ENCODE measurements at regions not wholly inside any gene's neighbourhood (a gene's known extent, or its start where the extent isn't known, plus 50 kb on each side); places are given as distances from the start of the nearest gene placed in this dataset.

DNA sequence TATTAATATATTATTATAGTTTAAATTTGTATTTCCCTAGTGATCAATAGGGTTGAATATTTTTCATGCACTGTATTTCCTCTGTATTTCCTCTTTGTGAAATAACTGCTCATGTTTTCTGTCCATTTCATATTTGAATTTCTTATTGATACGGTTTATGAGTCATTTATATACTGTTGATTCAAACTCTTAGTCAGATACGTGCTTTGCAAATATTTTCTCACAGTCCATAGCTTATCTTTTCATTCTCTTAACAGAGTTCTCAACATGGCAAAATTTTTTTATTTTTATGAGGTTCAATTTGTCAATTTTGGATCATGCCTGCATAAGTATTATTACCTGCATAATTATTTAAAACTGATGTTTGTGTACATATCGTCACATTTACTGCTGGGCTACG is 329.6 kb downstream of the HAO1 start:
- Histone ChIP-seq H3K9me3 (replicated peaks) (no peaks in the 10 kb centered on the region), H3K4me1 (no peaks in the 10 kb centered on the region), H3K36me3 (no peaks in the 10 kb centered on the region), H3K27ac (no peak overlapping the region), H3K4me3 (no peak overlapping the region), H3K27me3 (no peaks in the 10 kb centered on the region)
- DNase-seq = no peak

DNA sequence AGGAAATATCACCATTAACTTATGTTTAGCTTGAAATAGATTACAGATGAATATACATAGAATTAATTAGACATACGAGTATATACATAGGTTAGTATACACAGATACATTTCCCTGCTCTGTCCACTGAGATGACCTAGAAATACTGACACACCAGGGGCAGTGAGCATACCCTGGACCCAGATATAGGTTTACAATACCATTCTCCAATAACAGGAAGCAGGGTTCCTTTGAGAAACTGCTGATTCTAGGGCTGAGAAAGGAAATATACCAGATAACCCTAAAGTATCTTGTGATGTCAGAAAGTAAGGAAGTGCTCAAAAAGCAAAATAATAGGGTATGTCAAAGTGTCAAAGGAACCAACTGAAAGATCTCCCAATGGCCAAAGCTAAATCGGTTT is 322.5 kb downstream of the HAO1 start:
- no peaks in the 10 kb centered on the region for H3K36me3 ChIP-seq
- no peaks in the 10 kb centered on the region for H3K9me3 ChIP-seq (replicated peaks)
- H3K4me1 ChIP-seq = no peaks in the 10 kb centered on the region
- H3K27me3 ChIP-seq = no peaks in the 10 kb centered on the region
- H3K27ac ChIP-seq = no peak overlapping the region
- no peak for DNase-seq
- no peak overlapping the region for H3K4me3 ChIP-seq

DNA sequence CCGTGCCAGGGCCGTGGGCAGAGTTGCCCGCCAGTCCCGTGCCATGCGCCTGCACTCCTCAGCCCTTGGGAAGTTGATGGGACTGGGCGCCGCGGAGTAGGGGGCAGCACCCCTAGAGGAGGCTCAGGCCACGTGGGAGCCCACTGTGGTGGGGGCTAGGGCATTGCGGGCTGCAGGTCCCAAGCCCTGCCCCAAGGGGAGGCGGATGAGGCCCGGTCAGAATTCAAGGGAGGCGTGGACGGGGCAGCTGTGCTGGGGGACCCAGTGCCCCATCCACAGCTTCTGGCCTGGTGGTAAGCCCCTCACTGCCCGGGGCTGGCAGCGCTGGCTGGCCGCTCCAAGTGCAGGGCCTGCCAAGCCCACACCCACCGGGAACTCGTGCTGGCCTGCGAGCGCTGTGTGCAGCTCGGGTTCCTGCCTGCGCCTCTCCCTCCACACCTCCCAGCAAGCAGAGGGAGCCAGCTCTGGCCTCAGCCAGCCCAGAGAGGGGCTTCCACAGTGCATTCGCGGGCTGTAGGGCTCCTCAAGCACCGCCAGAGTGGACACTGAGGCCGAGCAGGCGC is 317.8 kb downstream of the HAO1 start:
- Histone ChIP-seq H3K9me3 (replicated peaks) (no peaks in the 10 kb centered on the region), H3K36me3 (no peaks in the 10 kb centered on the region), H3K27me3 (no peaks in the 10 kb centered on the region), H3K4me1 (no peaks in the 10 kb centered on the region), H3K4me3 (no peak overlapping the region), H3K27ac (no peak overlapping the region)
- DNase-seq = no peak

DNA sequence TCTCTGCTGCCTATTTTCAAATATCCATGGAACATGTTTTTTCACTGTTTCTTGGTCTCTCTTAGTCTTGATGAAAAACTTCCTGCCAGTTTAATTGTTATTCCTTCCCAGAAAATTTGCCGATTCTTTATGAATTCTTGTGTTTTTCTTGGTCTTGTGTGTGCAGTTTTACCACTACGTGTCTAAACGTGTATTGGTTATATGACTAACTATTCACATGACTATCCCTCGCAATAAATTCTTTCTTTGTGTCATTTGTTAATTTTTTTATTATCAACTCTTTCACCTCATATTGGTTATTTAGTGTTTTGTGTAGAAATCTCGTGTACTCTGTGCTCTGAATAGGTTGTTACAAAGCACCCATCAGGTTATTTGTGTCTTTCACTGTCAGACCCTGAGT is 315.4 kb downstream of the HAO1 start:
- Histone ChIP-seq H3K4me3 (no peak overlapping the region), H3K27me3 (no peaks in the 10 kb centered on the region), H3K27ac (no peak overlapping the region), H3K4me1 (no peaks in the 10 kb centered on the region), H3K36me3 (no peaks in the 10 kb centered on the region), H3K9me3 (replicated peaks) (no peaks in the 10 kb centered on the region)
- DNase-seq = no peak

DNA sequence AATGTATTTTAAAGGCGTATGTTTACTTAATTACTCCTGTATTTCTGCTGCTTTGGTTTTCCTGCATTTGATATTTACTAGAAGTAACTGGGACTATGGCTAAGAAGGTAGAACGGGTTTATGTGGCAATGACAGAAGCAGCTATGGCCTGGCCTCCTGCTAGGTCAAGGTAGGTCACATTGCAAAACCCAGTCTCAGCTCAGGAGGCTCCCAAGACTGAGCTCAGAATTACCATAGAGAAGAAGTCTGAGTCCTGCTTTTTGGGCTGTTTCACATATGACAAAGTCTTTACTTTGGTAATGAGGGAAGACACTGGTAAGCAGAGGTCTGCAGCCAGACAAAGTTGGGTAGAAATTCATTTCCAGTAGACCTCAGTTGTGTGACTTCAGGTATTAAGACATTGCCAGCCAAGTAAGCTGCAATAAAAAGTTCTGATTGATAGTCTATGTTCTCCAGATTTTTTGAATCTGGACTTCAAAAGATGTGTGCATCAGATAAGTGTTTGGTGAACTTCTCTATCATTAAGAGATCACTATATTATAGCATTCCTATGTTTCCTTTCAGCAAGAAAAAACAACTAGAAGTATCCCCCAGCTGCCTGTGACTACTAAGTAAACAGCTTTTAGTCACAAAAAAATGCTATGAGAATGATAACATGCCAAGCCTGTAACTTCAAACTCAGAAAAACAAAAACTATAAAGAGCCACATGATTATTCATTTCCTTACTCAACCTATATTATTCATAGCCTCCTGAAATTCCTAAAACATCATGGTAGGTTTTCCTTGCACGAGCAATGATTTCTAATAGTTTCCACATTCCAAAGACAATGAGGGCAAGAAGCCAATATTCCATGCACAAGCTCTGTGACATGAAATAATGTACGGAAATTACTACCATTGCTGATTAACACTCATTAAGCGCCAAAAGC is 312.3 kb downstream of the HAO1 start:
- no peaks in the 10 kb centered on the region for H3K27me3 ChIP-seq
- no peaks in the 10 kb centered on the region for H3K9me3 ChIP-seq (replicated peaks)
- H3K27ac ChIP-seq = no peak overlapping the region
- no peaks in the 10 kb centered on the region for H3K36me3 ChIP-seq
- H3K4me3 ChIP-seq = no peak overlapping the region
- H3K4me1 ChIP-seq = no peaks in the 10 kb centered on the region
- no peak for DNase-seq

DNA sequence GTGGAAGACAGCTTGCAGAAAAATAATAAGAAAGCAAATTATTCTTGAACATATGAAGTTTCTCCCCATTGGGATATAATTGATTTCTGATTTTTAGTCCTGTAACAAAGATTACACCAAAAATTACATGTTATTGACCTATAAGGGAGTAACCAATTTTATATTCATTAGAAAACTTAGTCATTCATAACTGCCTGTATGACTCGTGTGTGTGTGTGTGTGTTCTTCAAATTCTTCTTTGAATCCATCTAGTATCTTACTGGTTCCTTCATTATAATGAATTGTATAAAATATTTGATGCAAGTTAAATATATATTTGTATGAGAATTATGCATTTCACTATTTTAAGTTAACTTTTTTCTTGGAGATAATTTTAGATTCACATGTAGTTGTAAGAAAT is 310.4 kb downstream of the HAO1 start:
- no peak overlapping the region for H3K27ac ChIP-seq

DNA sequence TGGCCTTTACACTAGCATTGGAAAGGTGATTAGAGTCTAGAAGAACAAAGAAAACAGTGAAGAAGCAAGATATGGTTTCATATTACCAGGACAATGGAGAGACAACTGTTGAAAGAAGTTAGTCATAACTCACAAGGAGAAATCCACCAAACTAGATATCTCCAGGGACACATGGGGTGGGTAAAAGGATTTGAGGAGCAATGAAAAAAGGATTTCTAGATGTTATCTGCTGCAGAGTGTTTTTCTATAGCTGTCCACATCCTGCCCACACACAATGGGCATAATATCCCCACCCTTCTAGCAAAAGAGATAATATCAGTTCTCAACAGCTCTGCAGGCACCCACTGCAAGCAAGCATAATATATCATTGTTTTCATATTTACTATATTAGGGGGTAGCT is 303.1 kb downstream of the HAO1 start:
- peak; percentile 17 to 51 for DNase-seq
- H3K27ac ChIP-seq = no peak overlapping the region

More for the DNA sequence above, 310.4 kb downstream of the HAO1 start:
- no peaks in the 10 kb centered on the region for H3K27me3 ChIP-seq
- no peaks in the 10 kb centered on the region for H3K4me1 ChIP-seq
- DNase-seq = no peak
- H3K4me3 ChIP-seq = no peak overlapping the region
- no peaks in the 10 kb centered on the region for H3K36me3 ChIP-seq
- H3K9me3 ChIP-seq (replicated peaks) = no peaks in the 10 kb centered on the region

DNA sequence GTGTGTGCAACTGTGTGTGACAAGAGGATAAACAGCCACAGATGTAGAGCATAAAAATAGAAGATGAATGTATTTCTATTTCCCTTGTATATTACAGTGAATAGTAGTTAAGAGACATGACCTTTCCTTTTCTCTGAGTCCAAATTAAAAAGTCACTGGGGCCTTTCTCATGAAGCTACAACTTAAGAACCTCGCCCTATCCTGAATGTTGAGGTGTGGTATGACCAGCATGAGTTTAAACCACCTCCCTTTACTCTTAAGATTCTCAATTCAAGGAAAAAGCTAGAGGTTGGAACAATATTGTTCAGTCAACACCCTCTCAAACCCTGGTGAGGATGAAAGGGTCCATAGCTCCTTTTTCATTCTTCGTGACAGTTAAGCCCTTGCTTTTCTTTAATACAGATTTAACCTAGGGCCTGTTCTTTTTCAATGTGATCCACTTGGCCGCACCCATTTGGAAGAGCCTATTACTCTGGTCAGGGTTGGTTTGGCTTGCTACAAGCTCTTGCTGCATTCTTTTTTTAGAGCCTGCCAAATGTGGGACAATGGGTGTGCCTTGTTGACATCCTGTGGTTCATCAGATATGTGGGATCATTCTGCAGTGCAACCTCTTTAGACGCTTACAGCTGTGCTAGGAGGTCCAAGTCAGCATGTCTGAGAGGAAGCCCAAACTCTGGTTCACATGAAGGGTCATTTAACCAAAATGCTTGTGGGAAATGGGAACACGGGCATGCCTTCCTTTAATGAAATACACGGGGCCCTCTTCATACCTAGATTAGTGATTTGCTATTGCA is 290.0 kb downstream of the HAO1 start:
- Histone ChIP-seq H3K27me3 (no peaks in the 10 kb centered on the region), H3K4me3 (no peak overlapping the region), H3K4me1 (no peaks in the 10 kb centered on the region), H3K27ac (no peak overlapping the region), H3K36me3 (no peaks in the 10 kb centered on the region), H3K9me3 (replicated peaks) (no peaks in the 10 kb centered on the region)
- DNase-seq = peak in 1 of 2 experiments; percentile 2

More for the DNA sequence above, 303.1 kb downstream of the HAO1 start:
- Histone ChIP-seq H3K27me3 (no peaks in the 10 kb centered on the region), H3K36me3 (no peaks in the 10 kb centered on the region), H3K4me1 (peaks cover 11% of the 10 kb centered on the region), H3K4me3 (no peak overlapping the region), H3K9me3 (replicated peaks) (no peaks in the 10 kb centered on the region)

DNA sequence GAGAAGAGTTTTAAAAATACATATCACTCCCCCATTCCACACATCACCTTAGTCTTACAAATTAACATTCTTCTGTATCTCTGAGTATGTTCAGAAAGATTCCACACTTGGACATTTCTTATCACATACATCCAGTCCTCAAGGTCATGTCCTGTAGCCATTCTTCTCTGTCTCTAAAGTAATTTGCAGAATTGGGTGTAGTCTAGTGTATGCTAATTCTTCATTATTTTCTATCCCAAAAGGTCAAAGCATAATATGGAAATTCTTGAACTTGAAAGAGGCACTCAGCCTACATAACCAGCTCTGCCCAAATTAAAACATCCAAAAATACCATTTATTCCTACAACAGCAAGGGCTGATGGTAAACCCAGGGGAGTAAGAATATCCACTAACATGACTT is 286.0 kb downstream of the HAO1 start:
- Histone ChIP-seq H3K9me3 (replicated peaks) (no peaks in the 10 kb centered on the region), H3K36me3 (no peaks in the 10 kb centered on the region), H3K4me1 (0 out of 2 replicates have a peak, but pooled peaks cover 3% of the 10 kb centered on the region)

DNA sequence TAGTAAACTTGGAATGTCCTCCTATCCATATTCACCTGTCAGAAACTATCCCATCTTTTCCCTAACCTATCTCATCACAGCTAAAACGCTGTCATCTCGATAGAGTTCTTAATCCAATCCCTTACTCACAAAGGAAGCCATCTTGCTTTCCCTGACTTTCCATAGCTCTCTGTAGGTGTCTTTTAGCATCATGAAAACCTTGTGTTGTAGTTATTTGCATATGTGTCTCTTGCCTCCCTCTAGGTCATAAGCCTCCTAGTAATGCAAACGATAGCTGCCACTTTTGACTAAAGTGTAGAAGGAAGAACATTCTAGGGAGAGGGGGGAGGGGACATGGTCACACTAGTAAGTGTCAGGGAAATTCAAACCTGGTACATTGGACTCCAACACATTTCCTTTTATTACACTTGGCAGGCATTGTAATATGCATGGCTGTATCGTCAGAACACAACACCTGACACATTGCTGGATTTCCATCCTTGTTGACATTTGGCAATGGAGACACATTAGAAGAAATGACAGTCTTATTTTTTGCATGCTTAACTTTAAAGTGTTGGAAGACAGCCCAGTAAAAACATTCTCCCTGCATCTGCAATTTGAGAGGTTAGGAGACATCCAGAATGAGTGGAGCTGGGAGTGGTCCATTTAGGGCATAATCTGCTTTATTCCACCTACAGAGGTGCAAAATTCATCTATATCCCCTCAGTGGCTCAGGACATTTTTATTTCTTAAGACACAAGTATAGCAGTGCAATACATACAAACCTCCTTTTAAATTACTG is 283.4 kb downstream of the HAO1 start:
- H3K9me3 ChIP-seq (replicated peaks) = no peaks in the 10 kb centered on the region
- no peak overlapping the region for H3K27ac ChIP-seq
- DNase-seq = no peak
- no peaks in the 10 kb centered on the region for H3K36me3 ChIP-seq
- H3K4me1 ChIP-seq = 0 out of 2 replicates have a peak, but pooled peaks cover 3% of the 10 kb centered on the region
- no peak overlapping the region for H3K4me3 ChIP-seq
- H3K27me3 ChIP-seq = no peaks in the 10 kb centered on the region

More for the DNA sequence above, 286.0 kb downstream of the HAO1 start:
- no peak overlapping the region for H3K27ac ChIP-seq
- DNase-seq = no peak
- no peak overlapping the region for H3K4me3 ChIP-seq
- no peaks in the 10 kb centered on the region for H3K27me3 ChIP-seq

DNA sequence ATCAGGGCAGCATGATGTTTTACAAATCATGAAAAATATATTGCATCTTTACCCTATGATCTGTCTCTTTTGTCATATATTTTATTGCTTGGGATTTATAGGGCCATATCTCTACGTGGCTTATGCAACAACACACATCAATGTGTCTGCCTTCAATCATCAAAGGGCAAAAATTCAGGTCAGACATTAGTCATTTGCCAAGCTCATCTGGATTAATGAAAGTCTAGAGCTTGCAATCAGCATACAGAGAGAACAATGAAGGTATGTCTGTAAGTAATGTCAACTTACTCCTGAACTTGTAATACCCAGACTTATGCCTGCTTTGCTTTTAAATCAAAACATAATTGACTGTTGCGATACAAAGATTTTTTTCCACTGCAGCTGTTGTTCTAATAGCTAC is 282.7 kb downstream of the HAO1 start:
- H3K27ac ChIP-seq = no peak overlapping the region
- no peaks in the 10 kb centered on the region for H3K9me3 ChIP-seq (replicated peaks)
- H3K27me3 ChIP-seq = no peaks in the 10 kb centered on the region
- H3K36me3 ChIP-seq = no peaks in the 10 kb centered on the region
- no peak overlapping the region for H3K4me3 ChIP-seq
- 0 out of 2 replicates have a peak, but pooled peaks cover 3% of the 10 kb centered on the region for H3K4me1 ChIP-seq
- no peak for DNase-seq

DNA sequence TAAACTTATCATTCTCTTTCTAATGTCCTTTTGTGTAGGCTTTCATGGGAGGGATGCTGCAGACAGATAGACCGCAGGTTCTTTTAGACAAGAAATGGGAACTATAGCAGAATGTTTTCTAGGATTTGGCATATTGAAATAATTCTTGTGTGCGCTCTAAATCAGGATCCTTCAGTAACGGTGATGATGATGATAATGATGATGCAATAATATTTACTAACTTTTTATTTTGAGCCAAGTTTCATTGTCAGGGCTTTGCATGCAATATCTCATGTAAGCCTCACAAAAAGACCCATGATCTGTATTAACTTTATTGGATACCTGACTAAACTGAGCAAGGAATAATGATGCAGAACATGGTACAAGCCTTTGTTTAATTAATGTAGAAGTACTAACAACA is 280.1 kb downstream of the HAO1 start:
- no peaks in the 10 kb centered on the region for H3K36me3 ChIP-seq
- DNase-seq = no peak
- 0 out of 2 replicates have a peak, but pooled peaks cover 3% of the 10 kb centered on the region for H3K4me1 ChIP-seq
- H3K27ac ChIP-seq = no peak overlapping the region
- no peaks in the 10 kb centered on the region for H3K27me3 ChIP-seq
- no peaks in the 10 kb centered on the region for H3K9me3 ChIP-seq (replicated peaks)
- no peak overlapping the region for H3K4me3 ChIP-seq

DNA sequence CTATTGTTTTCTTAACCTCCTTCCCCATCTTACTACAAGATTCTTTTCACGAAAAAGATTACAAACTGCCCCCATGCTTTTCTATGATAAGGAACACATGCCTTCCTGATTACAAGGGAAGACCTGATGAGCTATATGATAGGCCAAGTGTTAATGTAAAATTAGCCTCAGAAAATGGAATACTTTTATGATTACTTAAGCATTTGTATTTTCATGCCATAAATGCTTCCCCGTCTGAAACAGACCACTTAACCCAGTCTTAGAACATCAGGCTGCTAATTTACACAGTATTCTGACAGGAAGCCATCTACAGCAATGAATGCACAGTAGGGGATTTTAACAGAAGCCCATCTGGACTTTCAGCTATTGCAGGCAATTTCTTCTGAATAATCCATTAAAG is 274.9 kb downstream of the HAO1 start:
- H3K4me1 ChIP-seq = no peaks in the 10 kb centered on the region
- no peak for DNase-seq

DNA sequence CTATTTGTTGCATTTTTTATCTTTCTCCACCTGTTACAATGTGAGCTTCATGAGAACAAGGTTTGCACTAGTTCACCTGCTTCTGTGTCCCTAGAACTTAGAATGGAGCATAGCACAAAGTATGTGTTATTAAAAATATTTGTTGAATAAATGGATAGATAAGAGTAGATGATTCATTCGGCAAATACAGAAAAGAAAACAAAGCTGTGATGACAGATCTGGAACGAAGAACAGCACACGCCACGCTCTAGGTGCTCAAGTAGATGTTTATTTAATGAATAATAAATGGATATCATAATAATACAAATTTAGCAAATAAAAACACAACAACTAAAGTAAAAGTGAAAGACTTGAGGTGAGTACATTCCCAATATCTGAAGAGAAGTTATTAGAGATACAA is 273.1 kb downstream of the HAO1 start:
- no peaks in the 10 kb centered on the region for H3K27me3 ChIP-seq
- H3K36me3 ChIP-seq = no peaks in the 10 kb centered on the region
- no peak overlapping the region for H3K4me3 ChIP-seq
- H3K9me3 ChIP-seq (replicated peaks) = no peaks in the 10 kb centered on the region
- H3K27ac ChIP-seq = no peak overlapping the region
- H3K4me1 ChIP-seq = no peaks in the 10 kb centered on the region
- no peak for DNase-seq

More for the DNA sequence above, 274.9 kb downstream of the HAO1 start:
- Histone ChIP-seq H3K9me3 (replicated peaks) (no peaks in the 10 kb centered on the region), H3K36me3 (no peaks in the 10 kb centered on the region), H3K27me3 (no peaks in the 10 kb centered on the region), H3K4me3 (no peak overlapping the region), H3K27ac (no peak overlapping the region)

All from SJCRH30 (cell line).